NCI-H1417 (cell line): ENCODE measurements at regions not wholly inside any gene's neighbourhood (a gene's known extent, or its start where the extent isn't known, plus 50 kb on each side); places are given as distances from the start of the nearest gene placed in this dataset.
A peak's percentile ranks its signal among the peaks of the same experiment; 100 is the strongest.

Source experiments
- DNase-seq, 3 experiments: peaks; one replicate each; lab custom pipeline; 2025; lab: John Stamatoyannopoulos, UW

DNA sequence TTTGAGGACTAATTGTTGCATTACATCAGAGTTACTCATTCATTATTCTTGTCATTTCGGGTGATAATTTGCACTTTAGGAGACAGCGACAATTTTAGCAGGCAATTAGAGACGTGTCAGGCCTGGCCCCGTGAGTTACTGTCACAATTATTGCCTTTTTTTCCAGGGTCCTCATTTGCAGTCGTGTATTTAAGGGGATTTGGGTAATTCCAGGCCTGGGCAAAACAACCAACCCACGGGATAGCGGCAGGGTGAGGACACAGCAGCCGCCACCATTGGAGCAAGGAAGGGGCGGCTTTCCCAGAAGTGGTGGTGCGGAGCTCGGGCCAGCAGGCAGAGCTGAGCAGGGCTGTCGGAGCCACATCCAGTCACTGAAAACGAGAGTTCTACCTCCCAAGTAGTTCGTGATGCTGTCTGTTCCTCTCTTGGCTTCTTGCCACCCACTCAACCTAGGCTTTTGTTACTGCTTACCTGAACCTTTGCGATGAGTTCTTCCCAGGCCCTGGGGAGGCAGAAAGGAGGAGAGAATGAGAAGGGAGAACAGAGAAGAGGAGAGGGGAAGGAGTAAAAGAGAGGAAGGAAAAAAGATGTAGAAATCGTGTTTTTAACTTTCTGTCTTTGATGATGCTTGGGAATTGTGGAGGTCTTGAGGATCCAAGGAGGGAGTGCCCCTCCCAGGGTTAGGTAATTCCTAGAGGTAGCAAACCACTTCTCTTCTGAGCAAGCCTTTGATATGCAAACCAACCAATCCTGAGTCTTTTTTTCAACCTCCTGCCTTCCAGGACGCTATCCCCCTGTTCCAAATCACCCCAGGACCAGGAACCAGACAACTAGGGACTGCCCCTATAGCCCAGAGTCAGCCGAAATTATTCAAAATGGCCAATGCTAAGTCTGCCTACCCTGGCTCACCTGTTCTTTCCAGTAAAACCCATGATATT, 236.1 kb downstream of the MIAT start:
- DNase-seq, result peak in 2 of 3 experiments; percentile 28 to 78

DNA sequence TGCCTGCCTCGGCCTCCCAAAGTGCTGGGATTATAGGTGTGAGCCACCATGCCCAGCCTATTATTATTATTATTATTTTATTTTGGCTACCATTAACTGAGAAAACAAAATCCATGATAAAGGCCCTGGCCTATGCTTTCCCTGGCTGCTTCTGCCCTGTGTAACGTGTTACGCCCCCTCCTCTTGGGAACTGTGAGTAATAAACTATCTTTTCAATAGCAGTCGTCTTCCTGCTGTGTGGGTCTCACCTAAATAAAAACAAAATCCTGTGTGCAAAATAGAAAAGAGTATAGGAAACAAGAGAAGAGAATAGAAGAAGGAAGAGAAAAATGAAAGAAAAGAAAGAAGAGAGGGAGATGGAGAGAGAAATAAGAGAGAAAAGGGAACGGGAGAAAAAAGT, 237.0 kb downstream of the MIAT start:
- no peak for DNase-seq

DNA sequence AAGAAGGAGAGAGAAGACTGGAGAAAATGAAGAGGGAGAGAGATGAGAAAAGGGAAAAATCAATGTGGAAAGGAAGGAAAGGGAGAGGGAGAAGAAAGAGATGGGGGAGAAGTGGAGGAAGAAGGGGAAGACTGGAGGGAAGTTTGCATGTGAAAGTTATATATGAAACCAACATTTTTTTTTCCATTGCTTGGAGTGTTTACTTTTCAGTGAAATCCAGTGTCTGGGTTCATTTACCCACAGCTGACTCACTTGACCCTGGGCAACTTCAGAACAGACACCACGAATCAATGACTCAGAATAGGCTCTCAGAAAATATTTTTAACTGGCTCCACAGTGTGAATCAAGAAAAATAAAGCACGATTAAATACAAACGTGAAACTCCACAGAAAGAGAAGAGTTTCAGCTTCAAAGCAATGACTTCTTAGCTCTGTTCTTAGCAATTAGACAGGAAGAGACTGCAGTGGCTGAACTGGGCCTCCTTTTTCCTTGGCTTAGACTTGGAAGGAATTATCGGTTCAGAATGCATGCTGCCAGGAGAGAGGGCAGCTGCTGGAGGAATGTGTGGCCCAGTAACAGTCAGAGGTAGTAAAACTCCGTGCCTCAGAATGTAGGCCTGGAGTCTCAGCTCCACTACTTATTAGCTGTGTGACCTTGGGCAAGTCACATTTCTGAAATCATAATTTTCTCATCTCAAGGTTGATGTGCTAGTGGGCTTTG, 237.5 kb downstream of the MIAT start:
- peak in 1 of 3 experiments; percentile 13 for DNase-seq

DNA sequence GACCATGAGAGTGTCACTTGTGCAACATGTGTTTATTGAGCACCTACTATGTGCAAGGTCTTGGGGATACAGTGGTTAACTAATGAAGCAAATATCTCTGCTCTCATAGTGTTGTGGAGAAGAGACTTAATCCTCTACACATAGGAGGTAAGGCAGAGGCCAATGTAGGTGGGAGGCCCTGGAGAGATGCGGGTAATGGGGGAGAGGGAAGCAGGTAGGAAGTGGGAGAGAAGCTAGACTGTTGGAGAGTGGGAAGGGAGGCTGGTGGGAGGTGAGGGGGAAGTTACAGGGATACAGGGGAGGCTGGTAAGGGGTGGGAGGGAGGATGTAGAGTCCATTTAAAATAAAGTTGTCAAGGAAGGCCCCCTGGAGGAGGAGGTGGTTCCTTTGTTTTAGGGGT, 240.0 kb downstream of the MIAT start:
- no peak for DNase-seq

DNA sequence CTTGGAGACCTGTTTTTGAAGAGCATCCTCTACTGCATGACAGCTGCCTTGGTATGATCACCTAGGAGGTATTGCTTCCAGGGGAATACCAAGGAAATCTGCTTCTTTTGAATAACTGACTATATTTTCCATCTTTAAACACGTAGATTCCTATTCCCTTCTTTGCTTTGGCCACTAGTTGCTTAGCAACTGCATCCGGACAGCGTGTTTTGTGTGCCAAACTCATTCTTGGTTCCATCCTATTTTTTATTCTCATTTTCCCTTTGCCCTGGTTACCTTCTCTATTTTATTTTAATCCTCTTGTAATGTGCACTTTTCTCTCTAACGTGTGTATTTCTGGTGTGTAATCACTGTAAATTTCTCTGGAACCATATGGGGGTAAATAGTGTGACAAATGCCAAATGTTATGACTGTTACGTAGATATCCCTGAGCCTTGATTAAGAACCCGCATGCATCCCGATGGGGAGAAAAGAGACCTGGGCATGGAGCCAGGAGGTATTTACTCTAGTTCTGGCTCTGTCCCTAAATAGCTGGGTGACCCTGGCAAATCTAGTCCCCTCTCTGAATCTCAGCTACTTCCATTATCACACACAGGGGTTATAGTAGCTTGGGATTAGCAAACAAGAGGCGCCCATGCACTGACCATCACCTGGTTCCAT, 241.7 kb downstream of the MIAT start:
- no peak for DNase-seq

DNA sequence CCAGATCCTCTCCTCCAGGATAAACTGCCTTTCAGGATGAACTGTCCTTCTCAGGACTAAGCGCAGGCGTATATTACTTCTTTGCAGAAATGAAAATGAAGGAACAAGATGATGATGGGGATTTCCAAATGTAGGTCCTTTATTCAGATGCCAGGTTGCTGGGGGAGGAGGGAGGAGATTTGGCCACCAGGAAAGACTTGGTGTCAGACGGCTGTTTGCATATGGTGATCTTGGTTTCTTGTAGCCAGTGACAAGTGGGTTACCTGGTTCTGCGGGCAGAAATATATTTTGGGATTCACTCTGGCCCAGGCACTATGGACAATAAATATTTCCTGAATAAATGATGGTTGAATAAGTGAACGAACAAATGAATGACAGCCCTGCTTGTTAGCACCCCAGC, 243.4 kb downstream of the MIAT start:
- no peak for DNase-seq

DNA sequence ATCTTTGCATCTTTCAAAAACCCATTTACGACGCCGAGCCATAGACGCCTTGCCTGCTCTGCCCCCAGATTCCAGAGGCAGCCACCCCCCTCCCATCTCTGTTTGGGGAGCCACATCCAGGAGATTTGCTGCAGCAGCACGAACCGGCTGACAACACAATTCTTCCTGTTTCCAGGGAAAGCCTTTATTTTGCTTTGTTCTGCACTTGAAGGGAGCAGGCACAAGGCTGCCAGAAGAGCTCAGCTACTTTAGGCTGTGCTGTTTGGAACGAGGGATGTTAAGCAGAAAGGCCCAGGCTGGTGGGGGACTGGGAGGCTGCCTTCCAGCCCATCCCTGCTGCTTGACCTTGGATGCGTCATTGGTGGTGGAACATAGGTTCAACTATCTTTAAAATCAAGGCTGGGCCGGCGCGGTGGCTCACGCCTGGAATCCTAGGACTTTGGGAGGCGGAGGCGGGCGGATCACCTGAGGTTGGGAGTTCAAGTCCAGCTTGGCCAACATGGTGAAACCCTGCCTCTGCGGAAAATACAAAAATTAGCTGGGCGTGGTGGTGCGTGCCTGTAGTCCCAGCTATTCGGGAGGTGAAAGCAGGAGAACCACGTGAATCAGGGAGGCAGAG, 243.9 kb downstream of the MIAT start:
- DNase-seq, result no peak

DNA sequence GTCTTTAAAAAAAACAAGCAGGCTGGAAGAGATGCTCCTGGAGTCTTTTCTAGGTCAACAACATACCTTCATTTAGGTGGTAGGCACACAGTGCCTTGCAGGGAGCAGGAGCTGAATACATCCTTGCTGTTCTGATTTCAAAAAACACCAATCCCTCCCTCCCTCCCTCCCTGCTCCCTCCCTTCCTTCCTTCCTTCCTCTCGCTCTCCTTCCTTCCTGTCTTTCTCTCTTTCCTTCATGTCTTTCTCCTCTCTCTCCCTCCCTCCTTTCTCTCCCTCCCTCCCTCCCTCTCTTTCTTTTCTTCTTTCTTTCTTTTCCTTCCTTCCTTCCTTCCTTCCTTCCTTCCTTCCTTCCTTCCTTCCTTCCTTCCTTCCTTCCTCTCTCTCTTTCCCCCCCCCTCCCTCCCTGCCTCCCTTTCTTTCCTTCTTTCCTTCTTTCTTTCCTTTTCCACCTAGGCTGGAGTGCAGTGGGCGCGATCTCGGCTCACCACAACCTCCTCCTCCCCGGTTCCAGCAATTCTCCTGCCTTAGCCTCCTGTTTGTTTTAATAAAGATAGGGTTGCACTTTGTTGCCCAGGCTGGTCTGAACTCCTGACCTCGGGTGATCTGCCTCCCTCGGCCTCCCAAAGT, 245.1 kb downstream of the MIAT start:
- DNase-seq, result no peak

DNA sequence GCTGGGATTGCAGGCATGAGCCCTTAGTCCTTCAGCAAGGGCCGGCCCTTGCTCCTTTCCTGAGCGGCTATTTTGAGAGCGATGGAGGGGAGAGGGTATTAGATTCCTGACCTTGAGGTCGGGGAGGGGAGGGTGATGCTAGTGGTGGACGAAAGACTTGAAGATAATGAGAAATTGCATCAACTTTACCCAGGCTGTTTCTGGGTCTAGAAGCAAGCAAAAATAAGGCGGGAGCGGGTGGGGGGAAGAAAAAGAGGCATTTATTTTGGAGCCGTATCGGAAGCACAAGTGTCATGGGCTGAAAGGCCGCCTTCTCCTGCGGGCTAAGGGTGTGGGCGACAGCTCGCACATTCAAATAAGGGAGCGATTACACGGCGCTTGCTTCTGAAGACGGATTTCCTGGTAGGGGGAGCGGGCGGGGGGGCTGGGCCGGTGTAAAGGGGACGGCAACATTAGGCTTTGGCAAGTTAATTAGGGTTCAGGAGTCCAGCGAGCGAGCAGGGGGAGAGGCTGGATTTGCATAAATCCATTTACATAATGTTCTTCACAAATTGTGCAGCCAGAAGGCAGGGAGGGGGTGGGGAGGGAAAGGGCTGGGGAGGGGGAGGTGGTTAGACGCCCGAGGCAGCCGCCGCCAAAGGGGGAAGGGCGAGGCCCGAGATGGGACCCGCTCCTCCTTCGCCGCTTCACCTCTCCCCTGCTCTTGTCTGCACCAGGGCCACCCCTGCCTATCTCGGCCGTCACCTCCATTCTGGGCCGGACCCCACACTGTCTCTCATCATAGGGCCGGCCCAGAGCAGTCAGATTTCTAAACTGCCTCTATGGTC, 245.9 kb downstream of the MIAT start:
- DNase-seq, result no peak

DNA sequence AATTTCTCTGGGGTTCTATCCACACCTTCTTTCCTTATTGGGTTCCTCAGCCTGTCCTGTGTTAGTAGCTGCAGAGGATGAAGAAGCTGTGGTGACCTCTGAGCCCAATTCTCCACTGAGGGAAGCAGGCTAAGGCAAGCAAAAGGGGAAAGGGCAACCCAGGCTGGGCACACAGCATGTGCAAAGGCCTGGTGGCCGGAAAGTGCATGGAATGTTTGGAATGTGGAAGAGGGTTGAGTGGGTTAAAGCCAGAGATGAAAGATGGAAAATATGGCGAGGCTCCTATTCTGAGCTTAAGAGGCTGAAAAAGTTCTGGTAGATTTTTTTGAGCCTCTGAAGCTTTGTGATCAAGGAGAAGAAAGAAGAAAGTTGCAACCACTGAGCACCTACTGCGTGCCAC, 247.1 kb downstream of the MIAT start:
- DNase-seq, result no peak

DNA sequence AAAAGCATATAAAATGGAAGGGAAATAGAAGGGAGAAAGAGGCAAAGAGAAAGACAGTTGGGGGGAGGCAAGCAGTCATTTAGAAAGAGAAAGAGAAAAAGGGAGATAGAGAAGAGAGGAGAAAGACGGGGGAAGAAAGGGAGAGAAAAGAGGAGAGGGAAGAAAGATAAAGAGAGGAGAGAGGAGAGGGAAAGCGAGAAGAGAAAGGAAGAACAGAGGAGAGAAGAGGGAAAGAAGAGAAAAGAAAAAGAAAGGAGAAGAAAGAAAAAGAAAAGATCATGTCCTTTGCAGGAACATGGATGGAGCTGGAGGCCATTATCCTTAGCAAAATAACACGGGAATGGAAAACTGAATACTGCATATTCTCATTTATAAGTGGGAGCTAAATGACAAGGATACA, 247.7 kb downstream of the MIAT start:
- no peak for DNase-seq

DNA sequence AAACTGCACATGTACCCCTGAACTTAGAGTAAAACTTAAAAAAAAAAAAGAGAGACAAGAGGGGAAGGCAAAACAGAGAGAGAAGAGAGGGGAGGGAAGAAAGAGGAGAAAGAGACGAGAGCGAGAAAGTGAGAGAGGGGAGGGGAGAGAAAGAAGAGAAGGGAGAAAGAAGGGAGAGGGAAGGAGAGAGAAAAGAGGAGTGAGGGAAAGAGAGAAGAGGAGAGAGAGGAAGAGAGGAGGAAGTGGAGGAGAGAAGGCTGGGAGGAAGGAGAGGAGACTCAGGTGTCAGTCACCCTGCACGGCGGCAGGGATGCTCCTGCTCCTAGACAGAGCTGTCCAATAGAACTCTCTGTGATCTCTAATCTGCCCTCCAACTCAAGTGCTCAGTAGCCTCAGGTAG, 248.3 kb downstream of the MIAT start:
- no peak for DNase-seq

DNA sequence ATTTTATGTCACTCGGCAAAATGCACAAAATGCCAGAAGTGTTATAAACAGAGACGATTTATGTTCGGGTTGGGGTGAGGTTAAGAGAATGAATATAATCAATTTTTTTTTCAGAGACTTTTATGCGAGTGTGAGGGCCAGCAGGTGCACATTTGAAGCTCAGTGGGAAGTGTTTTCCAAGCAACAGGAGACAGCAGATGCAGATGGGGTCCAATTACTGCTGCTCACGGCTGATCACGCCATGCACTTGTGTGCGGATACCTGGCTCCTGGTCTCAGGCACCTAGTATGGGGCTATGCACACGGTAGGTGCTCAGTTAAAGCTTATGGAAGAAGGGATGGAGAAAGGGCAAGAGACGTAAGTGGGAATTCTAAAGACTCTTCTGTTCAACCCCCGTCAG, 249.1 kb downstream of the MIAT start:
- DNase-seq, result peak; percentile 25 to 83 (median 58)

DNA sequence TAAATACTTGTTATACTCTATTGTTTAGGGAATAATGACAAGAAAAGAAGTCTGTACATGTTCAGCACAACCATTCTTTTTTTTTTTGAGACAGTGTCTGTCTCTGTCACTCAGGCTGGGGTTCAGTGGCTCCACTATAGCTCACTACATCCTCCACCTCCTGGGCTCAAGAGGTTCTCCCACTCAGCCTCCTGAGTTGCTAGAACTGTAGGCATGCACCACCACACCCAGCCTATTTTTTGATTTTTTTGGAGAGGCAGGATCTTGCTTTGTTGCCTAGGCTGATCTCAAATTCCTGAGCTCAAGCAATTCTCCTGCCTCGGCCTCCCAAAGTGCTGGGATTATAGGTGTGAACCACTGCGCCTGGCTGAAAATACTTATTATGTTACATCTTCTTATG, 250.0 kb downstream of the MIAT start:
- DNase-seq, result no peak

DNA sequence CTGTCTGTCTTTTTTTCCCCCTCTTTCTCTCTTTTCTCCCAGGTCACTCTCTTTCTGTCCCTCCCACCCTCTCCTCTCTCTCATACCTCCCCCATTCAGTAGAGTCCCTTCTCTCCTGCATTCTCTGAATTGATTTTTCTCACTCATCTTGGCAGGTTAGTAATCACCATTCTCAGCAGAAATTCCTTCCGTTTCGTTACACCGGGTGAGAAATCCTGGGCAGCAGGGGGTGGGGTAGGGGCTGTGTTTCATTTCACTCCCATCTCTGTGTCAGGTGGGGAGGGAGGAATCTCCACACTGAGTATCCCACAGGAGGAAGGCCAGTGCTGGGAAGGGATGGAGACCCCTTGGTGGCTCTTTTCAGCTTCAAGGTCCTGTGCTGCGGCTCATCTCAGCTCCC, 253.5 kb downstream of the MIAT start:
- no peak for DNase-seq

DNA sequence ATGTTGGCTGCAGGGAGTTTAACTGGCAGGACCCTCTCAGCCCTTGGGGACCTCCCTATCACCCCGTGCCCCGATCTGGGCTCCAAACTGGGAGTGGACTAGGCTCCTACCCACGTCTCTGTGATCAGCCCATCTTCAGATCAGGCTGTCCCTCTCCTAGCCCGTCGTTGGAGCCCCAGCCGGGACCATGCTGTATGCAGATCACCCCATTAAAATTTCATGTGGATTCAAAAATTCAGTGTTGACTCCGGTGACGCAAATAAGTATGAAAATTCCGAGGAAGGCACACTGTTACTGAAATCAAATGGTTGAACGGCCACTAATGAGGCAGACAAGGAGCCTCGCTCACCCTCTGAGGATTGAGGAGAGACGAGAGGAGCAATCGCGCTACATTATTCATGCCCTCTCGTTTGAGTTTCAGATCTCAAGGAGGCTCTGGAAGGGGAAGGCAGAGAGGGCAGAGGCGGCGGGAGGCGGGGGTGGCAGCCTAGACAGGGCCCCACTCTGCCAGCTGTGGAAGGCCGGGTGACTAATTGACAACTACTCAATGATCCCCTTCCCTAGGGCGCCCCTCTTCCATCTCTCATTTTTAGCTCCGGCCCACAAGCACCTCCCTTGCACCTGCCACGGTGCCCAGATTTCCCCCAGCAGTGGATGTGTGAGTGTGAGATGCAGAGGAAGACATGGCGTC, 255.4 kb downstream of the MIAT start:
- DNase-seq, result no peak

DNA sequence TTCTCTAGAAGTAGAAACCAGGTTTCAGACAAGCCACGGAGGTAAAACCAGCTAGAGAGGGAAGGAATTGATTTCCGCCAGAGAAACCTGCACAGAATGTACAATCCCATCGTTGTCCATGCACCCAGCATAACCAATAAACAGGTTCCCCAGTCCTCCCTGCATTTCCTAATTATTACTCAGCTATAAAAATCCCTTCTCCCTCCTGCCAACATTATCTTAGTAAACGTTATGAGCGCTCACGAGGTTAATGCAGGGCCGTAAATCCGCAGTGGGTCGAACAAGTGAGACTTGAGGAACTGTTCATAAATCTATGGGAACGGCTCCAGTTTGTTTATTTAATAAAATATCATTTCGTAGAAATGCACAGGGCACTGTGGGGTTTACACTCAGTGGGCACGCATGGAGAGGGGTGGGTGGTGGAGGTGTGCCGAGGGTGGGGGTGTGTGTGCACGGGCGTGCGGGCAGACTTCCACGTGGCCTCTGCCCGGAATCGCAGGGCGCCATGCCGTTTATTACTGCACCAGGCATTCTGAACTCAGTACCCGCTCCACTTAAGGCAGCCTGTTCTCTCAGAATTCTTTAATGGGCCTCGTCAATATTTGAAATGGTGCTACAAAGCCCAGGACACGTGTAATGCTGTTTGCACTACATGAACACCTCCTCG, 257.3 kb downstream of the MIAT start:
- peak in 1 of 3 experiments; percentile 2 for DNase-seq

DNA sequence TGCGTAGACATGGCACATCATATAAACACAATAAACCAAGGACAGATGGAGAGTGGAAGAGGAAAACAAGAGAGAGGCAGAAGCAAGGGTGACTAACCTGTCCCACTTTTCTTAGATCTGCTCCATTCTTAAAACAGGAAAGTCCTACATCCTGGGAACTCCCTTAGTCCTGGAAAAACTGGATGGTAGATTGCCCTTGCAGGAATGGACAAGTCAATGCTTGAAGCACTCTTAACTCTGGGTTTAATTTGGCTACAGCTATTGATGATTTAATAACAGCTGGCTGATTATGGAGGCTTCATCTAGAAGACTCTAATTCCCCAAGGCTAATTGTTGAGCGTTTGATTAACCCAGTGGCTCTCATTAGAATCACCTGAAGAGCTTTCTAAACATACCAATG, 258.8 kb downstream of the MIAT start:
- peak in 1 of 3 experiments; percentile 11 for DNase-seq

DNA sequence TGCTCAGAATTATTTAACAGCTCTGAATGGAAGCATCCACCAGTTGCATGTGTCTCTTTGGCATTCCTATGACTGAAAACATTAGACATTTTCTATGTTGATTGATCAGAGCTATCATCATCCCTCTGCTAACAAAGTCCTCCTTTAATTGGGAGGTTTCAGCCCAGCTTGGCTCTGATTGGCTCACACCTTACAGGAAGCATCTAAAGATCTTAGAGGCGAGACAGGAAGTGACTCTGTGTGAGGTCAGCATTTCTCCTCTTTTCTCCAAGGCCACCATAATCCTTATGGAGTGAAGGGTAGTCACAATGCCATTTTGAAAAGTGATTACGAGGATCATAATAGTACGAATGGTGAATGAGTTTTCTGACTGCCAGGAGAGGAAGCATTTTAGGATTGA, 260.8 kb downstream of the MIAT start:
- no peak for DNase-seq

DNA sequence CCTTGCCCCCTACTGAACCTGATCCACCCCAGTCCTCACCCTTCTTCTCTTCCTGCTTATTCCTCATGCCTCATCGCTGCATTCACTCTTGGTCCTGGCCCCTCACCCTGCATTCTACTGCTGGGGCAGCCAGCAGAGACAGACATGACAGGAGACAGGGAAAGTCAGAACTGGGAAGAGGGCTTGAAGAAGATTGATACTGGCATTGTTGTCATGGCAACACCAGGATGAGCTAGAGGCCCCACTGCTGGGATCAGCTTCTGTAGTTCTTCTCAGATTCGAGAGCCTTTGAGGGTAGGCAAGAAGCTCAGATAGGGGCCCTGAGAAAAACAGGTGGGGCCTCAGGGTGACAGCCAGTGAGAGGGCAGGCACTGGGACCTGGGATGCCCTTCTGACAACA, 264.3 kb downstream of the MIAT start:
- DNase-seq, result peak in 1 of 3 experiments; percentile 8
